Stimulated activated CD4-positive, alpha-beta T cell treated with anti-CD3 and anti-CD28 coated beads, TNF-alpha, amount 100 ng/mL, for 48 hours (primary cell): ENCODE measurements at regions not wholly inside any gene's neighbourhood (a gene's known extent, or its start where the extent isn't known, plus 50 kb on each side); places are given as distances from the start of the nearest gene placed in this dataset.

Experiments used
- DNase-seq, 3 donors: peaks; one replicate each; pipeline ENCODE4 v3.0.0-alpha.2; 2020; ENCODE audit warnings: low read depth in 3 of 3

DNA sequence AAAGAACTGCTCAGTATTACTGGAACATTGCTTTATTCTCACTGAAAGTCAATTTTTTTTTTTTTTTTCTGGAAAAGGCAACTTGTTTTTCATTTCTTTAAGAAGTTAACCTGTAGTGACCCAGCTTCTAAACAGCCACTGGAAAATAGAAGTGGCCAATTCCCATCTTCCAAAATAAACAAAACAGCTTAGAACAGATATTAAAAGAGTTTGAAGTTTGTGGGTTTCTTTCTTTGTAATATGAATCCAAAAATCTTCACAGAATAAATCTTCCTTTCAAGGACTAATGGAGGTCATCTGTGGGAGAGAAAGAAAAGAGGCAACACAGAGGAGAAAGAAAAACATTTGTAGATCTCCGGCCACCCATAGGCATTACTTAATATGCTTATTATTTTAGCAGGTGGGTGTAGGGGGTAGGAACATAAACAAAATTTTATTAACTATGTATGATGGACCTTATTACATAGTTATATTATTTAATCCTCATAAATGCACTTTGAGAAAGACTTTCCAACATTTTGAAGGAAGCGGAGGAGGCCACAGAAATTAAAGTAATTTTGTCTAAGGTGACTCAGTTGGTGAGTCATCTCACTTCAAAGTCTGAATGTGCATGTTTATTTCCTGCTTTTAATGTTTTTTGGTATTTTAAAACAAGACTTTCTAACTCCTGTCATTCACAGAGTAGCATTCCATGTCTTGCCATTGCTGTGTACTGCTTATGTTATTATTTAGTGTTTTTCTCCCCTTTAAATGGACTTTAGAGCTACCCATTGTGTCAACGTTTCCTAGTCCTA is 1791.8 kb upstream of the WWC1 start:
- DNase-seq = no peak

DNA sequence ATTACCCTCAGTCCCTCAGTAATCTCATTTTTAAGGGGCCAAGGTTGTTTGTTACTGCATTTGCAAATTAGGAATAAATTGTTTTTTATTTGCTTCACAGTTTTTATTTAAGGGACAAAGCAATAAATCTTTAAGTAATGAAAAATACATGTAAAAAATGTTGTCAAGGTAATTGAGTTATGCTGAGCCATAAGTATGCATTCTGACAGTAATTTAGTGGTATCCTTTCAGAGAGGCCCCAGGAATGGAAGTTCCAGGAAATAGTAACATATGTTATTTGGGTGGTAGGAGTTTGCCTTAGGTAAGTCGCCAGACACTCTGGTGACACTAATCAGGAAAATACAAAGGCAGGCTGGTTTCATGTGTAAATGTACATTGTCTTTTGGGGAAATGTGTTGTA is 1787.9 kb upstream of the WWC1 start:
- DNase-seq = no peak

DNA sequence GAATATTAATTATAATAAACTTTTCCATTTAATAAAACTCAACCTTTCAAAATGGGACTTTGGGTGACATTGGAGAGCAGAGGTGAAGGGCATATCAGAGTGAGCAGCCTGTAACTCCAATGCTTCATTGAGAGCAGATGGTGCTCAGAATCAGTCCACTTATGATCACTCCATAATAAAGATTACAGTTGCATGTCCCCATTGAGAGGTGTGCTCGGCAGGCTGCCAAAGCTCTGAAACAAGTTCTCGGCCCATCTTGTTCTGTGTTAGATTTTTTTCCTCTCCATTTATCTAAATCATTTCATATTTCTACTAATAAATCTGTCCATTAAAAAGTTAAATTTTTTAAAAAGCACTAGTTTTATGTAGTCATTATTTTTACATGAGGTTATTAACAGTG is 1786.4 kb upstream of the WWC1 start:
- DNase-seq = no peak

DNA sequence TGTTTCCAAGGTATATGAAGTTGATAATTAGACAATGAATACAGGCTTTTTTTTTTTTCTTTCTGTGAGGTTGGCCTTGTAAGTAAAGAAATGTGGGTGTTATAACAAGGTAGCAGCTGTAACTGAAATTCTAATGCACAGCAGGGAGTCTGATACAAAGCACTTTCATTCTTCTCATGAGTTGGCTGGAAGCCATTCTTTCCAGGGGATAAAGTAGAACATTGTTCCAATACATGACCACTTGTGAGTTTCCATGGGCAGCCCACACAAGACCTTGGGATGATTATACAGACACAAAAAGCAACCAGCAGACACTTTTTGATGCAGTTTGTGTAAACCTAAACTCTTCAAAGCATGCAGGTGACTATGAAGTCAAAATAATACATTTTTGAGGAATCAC is 1785.9 kb upstream of the WWC1 start:
- DNase-seq = no peak

DNA sequence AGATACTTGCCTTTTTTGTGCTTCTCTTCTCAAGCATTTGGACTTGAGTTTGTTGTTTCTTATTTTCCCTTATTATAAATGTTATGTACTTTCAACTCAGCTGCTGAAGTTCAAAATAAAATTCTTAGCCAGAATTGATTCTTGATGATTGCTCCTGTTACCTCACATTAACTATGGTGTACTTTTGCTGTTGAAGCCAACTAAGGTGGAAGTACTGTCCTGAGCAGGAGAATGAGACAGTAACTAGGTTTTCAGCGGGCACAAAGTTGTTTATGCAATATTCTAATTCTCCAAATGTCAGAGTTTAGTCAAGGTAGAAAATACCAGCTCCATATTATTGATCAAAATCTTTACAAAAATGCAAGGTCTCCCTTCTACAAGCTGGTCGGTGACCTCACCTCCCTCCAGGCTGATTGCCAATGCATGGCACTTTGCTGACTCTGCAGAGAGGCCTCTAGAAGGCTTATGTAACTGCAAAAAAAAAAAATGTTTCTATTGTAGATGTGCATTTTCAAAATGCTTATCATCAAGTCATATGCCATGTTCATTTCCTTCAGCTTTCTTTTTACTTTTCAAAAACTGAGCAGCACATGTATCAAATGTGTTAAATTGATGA is 1783.5 kb upstream of the WWC1 start:
- no peak for DNase-seq

DNA sequence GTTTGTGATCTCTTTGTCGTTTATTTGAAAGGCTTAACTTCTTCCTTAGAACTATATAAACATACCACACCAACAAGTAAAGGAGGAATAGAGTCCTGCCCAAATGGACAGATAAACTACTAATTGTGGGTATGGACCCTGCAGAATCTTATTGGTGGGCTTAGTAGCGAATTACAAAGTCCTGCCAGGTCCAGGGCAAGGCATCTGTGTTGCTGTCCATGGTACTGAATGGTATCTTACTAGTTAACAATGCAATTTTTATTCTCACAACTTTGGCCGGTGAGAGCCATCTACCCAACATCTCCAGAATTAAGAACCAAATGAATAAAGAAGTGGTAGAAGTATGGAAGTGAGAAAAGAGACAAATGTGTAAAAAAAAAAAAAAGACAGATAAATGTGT is 1782.4 kb upstream of the WWC1 start:
- DNase-seq = no peak

DNA sequence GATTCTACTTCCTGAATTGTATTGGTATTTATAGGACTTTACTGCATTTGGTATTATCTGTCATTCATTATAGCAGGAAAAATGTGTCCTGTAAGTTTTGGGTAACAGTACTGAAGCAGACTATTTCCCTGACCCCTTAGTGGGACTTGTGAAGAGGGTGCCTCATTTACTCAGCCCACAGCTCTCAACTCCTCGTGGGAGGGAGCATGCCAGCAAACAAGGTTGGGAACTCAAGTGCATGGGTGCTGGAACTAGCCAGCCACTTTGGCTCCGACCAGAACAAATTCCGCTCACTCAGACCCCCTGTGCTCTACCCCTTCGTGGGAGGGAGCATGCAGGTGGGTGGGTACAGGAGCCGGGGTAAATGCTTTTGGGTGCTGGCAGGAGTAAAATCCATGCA is 1773.5 kb upstream of the WWC1 start:
- no peak for DNase-seq

DNA sequence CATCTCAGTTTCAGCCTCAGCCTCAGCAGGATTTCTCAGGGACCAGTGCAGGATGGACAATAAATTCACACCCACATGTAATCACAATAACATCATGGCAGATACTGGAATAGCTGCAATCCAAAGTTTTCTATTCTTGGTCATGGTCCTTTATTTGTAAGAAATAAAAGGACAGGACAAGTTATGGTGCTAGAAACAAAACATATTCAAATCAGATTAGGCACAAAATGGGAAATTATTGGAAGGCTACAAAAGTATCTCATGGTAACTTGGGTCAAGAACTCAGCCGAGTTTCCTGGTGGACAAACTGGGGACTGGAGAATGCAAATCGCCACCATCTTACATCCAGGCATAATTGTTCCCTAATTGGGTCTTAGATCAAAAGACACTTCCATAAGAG is 1768.2 kb upstream of the WWC1 start:
- DNase-seq = no peak

DNA sequence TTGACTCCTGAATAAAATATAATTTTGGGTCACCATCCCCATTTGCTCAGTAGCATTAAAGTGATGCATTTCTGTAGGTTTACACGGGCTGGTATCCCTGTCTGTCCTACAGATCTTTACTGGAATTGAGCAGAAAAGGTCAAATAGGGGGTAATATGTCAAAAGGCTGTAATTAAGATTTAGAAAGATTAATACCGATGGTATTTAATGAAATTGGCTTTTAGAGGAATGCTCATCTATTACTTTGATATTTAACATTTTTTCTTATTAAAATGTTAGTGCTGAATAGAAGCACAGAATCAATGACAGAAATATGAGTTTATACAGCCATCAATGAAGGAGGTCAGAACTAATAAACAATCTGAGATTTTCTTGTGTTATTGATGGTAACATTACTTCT is 1762.2 kb upstream of the WWC1 start:
- no peak for DNase-seq

DNA sequence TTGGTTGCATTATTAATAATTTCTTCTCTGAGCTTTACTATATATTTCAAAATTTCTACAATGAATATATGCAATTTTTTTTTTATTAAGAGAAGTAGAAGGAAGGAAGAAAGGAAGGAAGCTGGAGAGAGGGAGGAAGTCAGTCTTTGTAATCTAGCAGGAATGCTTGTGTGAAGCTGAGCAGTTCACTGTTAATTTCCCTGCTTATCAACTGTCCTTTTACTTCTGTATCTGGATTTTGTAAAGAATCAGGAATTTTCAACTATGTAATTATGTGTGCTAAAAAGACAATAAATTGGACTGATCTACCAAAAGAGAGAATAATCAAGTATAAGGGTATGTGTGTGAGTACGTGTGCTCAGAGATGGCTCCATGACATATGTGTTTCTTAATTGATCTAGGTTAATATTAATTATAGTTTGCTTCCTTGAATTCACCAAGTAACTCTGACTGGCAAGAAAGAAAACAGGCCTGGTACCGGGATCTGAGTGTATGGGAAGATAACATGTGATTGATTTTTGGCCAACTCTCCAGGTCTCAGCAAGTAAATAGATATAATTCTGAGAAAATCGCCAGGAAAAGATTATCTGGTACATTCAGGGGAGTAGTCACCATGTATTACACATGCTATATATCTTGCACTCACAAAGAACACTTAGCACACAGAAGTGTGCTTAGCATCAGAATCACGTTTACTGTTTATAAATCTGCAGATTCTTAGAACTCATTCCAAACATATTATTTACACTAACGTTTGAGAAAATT is 1758.8 kb upstream of the WWC1 start:
- DNase-seq = no peak

DNA sequence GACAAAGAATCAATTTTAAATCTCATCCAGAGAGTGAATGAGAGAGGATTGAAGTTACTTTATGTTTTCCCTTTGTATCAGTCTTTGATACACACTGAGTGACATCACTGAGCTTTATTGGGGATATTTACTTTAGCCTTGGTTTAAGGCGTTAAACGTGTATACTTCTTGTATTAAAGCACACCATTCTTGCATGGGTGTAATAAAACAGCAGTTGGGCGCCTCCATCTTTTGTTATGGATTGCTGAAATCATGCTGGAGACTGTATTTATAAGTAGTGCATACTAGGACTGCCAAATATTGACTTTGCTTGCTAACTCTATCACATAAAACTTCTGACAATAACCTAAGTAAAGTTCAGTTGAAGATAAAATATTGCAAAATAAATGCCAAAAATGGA is 1755.8 kb upstream of the WWC1 start:
- no peak for DNase-seq

DNA sequence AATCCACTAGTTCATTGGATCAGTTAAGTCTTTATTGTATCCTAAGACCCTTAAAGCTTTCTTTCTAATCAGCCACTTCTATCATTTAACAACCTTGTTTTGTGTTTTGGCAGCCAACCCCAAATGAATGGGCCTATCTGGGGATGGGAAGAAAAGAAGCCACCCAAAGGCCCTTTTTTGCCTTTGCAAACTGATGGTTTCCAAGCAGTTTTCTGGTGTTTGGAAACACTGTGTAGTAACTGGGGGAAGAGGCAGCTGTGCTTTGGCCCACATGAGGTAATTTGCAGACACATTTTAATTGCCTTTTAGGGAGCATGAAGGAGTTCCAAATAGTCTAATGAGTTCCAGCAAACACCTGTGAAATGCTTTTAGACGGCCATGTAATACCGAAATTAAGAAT is 1751.3 kb upstream of the WWC1 start:
- DNase-seq = no peak

DNA sequence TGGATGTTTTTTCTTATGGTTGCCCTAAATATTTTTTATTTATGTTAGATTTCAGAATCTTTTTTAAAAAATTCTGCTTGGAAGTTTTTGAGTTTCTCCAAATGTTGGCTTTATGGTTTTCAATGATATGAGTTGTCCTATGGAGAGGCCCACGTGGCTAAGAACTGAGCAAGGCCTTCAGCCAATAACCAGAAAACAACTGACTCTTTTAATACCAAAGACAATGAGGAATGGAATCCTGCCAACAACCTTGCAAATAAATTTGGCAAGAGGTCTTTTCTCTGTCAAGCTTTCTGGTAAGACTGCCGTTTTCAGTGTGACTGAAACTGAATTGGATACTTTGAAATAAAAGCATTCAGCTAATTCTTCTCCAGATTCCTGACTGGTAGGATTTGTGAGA is 1740.1 kb upstream of the WWC1 start:
- DNase-seq = no peak

DNA sequence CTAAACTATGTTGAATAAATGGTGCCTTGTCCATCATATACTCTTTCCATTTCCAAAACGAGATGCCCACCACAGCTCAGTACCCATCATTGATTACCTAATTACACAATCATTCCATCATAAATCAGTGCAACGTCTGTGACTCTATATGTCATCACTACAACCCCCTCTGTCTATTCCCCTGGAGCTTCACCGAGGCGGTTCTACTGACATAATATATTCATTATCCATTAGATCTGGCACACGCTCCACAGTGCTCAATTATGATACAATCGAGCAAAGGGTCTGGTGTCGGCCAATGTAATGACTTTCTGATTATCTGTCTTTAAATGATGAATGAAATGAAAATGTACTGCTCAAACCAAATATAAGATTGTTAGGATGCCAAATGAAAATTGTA is 1737.7 kb upstream of the WWC1 start:
- DNase-seq = no peak

DNA sequence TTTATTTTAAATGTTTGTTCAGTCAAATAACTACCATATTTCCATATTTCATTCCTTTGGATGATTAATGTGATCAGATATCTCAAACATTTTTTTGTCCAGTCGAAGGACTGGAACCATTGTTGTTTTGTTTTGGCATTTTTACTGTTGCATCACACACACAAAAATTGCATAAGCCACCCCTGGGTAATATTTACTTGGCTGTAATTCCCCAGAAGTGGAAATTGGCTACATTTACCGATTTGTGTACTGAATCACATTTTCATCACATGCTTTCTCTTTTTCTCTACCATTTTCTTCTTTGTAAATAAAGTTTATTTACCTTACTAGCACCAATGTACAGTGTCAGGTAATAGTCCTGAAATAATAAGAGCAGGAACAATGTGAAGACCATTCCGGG is 1729.7 kb upstream of the WWC1 start:
- no peak for DNase-seq

DNA sequence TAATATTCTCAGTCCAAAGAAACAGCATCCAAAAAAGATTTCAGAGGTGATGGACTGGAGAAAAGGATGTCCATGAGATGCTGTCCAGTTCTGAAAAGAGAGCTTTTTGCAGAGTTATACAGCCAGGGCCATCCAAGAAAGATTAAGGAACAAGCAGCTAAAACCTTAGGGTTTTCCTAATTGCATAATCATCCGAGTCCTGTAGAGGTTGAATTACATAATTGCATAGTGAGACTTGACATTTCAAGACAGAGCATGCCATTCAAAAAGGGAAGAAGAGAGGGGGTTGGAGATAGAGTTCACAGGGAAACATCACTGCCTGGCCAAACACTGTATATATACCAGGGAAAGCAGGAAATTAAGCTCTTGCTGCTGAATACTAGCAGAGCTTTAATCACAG is 1729.2 kb upstream of the WWC1 start:
- no peak for DNase-seq

DNA sequence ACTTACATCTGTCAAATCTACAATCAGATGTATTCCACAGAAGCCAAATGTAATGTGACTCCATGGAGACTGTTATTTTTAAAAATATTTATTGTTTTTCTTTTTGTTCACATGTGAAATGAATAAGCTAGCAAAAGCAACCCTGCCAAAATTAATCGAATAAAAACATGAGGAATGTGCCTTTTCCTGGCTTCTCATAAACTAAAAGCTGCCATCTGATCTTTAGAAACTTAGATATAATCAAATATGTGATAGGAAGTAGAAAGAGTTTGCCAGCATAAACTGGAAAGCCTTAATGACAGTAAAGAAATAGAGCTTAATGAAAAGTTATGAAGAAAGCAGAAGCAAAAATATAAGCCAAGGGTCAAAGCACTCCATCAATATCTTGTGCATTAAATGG is 1724.7 kb upstream of the WWC1 start:
- DNase-seq = no peak

DNA sequence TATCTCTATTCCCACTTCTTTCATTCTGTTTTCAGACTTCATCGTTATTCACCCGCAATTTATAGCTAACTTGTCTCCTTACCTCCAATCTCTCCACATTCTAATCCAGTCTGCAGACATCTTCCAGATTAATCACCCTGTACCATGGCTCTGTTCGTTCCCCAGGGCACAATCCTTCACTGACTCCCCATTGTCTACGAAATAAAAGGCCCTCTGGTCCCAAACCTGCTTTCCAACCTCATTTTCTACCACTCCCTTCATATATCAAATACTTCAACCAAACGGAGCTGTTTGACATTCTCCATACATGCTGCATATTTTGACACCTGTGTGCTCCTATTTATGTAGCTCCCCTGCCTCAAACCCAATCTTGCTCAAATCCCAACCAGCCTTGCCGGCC is 1720.6 kb upstream of the WWC1 start:
- DNase-seq = no peak

DNA sequence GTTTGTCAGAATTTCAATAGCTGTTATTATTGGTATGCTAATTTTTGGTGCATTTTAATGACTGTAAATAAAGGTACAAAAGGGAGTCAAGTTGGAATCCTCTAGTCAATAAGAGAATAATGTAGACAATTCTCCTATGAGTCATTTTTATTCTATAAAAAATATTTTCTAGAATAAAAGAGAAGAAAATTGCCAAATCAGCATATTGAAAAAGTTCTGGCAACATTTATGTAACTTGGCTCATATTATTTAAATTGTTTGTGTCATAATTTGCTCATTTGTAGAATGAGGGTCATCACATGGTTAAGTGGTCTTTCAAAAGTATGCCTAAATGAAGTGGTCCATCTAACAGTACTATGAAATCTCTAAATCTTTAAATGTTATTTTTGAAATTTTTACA is 1719.8 kb upstream of the WWC1 start:
- DNase-seq = no peak

DNA sequence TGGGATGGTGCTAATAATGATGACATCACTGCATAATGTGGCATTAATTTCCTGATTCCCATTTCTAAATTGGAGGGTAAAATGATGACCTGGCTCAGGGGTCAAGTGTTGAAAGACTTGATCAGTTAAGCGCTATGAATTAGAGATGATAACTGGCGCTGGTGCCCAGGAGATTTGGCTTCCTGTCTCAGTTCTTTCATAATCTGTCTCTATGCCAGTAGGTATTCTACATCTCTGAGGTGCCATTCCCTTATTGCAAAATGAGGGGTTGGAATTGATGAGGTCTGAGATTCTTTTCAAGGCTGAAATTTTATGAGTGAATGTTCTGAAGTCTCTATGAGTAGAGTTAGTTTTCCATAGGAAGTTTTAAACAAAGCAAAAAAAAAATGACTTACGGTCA is 1715.1 kb upstream of the WWC1 start:
- no peak for DNase-seq

DNA sequence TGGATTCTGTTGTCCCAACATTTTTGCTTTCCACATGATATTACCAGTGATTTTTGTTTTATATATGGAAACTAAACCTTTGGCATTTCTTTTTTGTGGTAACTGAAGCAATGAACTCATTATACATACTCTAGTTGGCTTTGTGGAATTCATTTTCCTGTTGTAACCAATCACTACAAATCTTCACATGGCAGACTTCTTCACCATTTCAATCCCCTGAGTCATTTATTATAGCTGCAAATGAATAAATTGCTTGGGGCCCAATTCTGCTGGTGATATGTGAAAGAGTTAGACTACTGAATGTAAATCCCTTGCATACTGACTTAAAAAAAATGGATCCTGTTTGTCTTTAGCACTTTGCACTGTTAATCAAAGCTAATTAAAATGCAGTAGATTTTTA is 1709.6 kb upstream of the WWC1 start:
- no peak for DNase-seq

DNA sequence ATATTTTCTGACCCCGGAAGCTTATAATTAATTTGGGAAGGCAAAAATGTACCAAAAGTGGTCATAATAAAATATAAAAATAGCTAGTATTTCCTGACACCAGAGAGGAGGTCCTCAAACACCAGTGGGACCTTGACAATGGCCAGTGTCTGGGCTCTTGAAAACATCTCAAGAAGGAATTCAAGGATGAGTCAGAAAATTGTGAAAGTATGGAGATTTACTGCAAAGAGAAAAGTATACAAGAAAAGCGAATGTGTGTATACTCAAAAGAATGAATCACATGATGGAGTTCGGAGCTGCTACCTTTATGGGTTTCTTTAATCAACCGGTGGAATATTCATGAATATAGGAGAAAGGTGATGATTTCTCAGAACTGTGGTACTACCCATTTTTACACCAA is 1709.0 kb upstream of the WWC1 start:
- DNase-seq = no peak

DNA sequence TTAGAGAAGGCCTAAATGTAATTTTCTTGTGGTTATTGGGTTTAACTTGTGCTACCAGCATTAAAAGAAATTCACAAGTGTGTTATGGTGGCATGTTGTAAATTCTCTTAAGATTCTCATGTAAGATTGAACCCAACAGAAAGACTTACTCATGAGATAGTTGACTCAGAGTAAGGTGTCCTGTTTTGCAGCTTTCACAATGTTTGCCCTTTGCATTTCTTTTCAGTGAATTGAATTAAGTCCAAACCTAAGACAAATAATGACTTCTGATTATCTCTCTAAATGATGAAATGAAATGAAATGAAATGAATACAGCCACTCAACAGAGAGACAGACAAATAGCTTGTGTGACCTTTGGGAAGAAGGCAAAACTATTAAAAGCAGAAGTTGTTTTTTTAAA is 1696.9 kb upstream of the WWC1 start:
- DNase-seq = no peak
